ENCODE measurements at regions not wholly inside any gene's neighbourhood (a gene's known extent, or its start where the extent isn't known, plus 50 kb on each side); places are given as distances from the start of the nearest gene placed in this dataset.
"Not testable (repeated sequence)": the region's sequence is repeated elsewhere in the genome, so short reads cannot be mapped to it uniquely, and the experiment has no call there.

DNA sequence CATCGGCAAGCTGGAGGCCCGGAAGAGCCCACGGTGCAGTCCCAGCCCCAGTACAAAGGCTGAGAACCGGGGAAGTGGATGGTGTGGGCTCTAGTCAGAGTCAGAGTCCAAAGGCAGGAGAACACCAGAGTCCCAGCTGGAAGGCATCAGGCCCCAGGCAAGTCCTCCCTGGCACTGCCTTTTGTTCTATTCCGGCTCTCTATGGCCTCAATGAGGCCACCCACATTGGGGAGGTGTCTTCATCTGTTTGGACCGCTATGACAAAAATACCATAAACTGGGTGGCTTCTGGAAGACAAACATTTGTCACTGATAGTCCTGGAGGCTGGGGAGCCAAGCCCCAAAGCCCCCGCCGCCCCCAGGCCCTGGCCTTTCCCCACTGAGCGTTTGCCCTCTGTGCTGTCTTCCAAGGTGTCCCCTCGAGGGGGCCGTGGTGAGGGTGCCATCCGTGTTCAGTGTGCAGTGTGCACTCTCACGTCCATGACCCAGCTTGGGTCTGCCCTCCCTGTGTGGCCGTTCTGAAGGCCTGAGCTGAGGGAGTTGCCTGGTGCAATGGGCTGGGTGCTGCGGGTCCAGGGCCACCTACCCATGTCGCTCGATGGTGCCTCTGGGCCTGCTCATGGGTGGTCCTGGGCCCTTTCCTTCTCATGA, 99.1 kb upstream of the PPP1R26 start:
- DNase-seq (ENCODE audit: low read depth), result no peak

DNA sequence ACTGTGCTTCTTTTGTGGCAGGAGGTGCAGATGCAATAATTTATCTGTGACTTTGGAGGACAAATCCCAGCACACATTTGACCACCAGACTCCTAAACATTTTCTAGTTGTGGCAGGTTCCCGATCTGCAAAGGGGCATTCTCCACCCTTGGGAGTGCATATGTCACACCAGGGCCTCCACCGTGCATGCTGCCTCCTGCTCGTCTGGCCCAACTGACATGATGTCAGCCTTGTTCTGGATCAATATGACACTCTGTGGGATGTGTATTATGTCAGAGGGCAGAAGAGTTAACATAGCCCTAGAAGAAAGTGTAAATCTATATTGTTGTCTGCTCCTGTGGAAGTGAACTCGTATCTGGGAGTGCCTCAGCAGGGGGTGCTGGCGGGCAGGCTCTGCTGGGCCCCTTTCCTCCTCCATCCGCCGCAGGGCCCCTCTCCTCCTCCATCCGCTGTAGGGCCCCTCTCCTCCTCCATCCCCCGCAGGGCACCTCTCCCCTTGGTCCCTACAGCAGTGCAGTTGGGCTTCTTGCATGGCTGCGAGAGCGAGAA, 97.7 kb upstream of the PPP1R26 start:
- no peak for DNase-seq (ENCODE audit: low read depth)

- no peak for DNase-seq (ENCODE audit: low read depth)
Observed at GRCh38 chr9:135384226-135384625, 95.4 kb upstream of the PPP1R26 start.

DNA sequence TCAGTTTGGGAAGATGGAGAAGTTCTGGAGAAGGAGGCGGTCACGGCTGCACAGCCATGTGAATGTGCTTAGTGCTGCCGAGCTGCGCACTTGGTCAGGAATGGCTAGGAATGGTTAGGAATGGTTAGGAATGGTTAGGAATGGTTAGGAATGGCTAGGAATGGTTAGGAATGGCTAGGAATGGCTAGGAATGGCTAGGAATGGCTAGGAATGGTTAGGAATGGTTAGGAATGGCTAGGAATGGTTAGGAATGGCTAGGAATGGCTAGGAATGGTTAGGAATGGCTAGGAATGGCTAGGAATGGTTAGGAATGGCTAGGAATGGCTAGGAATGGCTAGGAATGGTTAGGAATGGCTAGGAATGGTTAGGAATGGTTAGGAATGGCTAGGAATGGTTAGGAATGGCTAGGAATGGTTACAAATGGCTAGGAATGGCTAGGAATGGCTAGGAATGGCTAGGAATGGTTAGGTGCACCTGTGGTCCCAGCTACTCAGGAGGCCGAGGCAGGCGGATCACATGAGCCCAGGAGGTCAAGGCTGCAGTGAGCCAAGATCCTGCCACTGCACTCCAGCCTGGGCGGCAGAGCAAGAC, 94.7 kb upstream of the PPP1R26 start:
- DNase-seq (ENCODE audit: low read depth), result not testable (repeated sequence)

GRCh38 chr9:135385793-135386192, 93.8 kb upstream of the PPP1R26 start:
- DNase-seq (ENCODE audit: low read depth), result no peak

GRCh38 chr9:135387976-135388375, 91.6 kb upstream of the PPP1R26 start:
- DNase-seq (ENCODE audit: low read depth), result no peak

- no peak for DNase-seq (ENCODE audit: low read depth)
Observed at GRCh38 chr9:135388530-135388929, 91.1 kb upstream of the PPP1R26 start.

- no peak for DNase-seq (ENCODE audit: low read depth)
Observed at GRCh38 chr9:135391759-135392158, 87.8 kb upstream of the PPP1R26 start.

DNA sequence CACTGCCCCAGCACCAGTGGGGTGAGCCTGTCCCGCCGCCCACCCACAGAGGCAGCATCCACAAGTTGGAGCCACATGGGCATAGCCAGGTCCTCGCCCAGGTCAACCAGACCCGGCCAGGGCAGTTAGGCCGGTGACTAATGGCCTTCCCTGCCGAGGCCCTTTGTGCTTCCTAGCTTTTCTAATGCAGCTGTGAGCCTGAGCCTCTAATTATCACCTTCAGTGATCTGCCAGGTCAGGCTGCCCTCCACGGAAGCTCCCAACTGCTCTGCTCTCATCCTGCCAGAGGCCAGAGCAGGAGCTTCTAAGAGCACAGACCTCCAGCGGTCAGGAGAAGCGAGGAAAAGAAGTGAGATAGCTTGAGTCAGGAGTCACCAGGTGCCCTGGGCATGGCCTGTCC, 87.1 kb upstream of the PPP1R26 start:
- DNase-seq (ENCODE audit: low read depth), result no peak

DNA sequence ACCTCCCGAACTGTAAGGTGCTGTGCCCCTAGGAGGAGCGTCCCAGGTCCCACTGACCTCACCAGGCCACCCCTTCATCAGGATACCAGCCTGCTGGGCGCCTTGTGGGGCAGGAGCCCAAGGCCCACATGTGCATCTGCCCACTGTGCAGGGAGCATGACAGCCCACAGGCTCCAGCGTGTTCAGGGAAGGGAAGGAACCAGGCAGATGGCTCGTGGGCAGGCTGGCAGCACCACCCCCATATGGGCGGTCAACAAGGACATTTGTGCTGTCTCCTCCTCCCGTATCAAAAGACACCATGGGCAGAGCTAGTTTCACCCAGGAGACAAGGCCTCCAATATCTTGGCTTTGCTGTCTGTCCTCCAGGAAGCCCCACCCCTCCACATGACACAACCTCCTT, 85.5 kb upstream of the PPP1R26 start:
- DNase-seq (ENCODE audit: low read depth), result no peak

DNA sequence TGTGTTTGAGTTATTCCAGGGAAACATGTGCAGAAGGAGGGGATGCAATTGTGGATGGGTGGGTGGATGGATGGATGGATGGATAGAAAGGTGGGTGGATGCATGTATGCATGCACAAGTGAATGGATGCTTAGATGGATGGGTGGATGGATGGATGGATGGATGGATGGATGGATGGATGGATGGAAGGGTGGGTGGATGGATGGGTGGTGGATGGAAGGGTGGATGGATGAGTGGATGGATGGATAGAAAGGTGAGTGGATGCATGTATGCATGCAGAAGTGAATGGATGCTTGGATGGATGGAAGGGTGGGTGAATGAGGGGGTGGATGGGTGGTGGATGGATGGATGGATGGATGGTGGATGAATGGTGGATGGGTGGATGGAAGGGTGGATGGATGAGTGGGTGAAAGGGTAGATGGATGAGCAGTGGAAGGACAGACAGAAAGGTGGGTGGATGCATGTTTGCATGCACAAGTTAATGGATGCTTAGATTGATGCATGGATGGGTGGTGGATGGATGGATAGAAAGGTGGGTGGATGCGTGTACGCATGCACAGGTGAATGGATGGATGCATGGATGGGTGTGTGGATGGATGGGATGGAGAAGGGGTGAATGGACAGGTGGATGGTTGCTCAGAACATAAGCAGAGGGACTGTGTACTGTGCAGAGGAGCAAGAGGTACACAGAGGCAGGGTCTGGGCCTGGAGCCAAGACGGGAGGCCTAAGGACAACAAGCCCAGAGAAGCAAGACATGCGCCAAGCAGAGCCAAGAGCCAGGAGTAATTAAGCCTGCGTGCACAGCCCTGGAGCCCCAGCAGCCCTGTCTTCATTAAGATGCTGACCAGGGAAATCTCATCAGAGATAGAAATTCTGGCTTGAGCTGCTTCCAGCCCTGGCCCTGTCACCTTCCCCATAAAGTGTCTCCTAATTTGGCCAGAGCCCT, 84.6 kb upstream of the PPP1R26 start:
- DNase-seq (ENCODE audit: low read depth), result no peak

GRCh38 chr9:135397142-135397541, 82.4 kb upstream of the PPP1R26 start:
- DNase-seq (ENCODE audit: low read depth), result no peak

GRCh38 chr9:135399000-135399649, 80.5 kb upstream of the PPP1R26 start:
- DNase-seq (ENCODE audit: low read depth), result no peak

DNA sequence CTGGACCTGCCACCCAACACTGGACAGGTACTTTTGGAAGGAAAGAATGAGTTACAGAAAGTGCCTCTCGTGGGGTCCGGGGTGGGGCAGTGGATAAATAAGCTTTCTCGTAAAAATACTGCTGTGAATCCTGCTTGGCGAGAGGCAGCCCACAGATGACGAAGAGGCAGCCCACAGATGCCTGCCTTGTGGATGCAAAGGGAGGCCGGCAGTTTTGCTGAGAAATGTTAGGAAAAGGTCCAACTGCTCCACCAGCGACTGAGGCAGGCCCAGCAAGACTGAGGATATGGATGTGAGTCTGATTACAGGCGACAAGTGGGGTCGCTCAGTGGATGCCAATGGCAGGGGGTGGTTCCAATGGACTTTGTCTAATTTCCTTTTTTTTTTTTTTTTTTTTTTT, 79.1 kb upstream of the PPP1R26 start:
- no peak for DNase-seq (ENCODE audit: low read depth)

DNA sequence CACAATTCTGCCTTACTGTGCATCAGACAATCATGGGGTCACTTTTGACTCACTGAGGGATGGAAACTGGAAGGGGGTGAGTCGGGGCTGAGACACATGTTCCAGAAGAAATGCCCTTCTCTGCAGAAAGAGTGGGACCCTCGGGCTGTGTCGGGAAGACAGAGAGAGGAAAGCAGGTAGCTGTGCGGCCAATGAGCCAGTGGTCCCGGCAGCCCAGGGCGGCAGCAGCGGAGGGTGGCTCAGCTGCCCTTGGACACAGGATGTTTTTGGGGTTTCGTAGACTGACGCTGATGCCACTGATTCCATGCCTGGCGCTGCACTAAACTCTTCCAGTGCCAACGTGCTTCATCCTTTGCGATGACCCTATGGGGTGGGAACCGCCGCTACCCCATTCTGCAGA, 78.4 kb upstream of the PPP1R26 start:
- no peak for DNase-seq (ENCODE audit: low read depth)

GRCh38 chr9:135402048-135402738, 77.4 kb upstream of the PPP1R26 start:
- no peak for DNase-seq (ENCODE audit: low read depth)

GRCh38 chr9:135402739-135403695, 76.6 kb upstream of the PPP1R26 start:
- no peak for DNase-seq (ENCODE audit: low read depth)

DNA sequence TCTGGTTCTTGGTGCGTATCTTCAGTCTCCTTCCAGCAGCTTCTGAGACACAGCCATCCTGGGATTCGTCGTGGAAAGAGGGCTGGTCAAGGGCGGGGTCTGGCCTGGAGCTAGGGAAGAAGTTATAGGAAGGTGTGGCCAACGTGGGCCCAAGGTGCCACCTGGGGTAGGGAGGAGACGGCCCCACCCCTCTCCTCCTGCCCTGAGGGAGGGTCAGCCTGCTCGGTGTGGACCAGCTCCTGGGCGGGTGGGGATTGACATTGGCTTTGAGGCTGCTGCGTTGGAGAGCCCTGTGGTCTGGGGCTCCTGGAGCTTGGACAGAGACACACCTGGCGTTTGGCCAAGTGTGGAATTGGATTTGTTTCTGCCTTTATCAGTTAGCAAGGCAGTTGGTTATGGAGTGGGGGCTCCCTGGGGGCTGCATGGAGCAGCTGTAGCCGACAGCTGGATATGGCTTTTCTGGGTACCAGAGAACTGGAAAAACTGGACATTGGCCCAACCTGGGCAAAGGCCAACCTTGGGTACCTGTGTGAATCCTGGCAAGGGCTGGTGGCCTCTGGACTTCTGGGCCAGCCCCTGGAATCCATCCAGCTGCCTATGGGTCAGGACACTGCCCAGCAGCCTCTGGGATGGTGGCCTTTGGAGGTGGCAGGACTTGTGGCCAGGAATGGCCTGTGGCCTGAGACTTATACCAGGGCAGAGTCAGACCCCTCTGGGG, 75.7 kb upstream of the PPP1R26 start:
- DNase-seq (ENCODE audit: low read depth), result no peak

DNA sequence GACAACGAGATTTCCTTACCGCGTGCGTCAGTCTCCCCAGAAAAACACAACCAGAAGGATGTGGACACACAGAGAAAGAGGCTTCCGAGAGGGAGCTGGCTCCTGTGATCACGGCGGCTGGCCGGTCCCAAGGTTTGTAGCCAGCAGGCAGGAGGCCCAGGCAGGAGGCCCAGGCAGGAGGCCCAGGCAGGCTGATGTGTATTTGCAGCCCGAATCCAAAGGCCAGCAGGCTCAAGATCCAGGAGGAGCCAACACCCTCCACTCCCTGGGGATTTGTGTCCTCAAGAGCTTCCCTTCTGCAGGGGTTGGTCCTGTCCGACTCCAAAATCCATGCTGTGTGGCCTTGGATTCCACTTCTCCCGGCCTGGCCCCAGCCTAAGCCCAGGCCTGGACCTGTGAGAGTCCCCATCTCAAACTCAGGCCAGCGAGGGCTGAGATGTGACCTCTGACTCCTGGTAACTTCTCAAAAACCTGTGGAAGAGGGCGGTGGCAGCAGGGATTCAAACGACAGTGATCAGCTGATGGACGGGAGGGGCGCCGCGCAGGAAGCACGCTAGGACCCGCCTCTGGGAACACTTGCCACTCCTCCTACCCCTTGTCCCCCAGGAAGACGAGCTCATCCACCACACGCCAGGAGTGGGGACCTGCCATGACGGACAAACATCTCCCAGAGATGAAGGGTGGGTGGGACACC, 75.0 kb upstream of the PPP1R26 start:
- DNase-seq (ENCODE audit: low read depth), result no peak
